HL-60 (cell line): ENCODE measurements at regions not wholly inside any gene's neighbourhood (a gene's known extent, or its start where the extent isn't known, plus 50 kb on each side); places are given as distances from the start of the nearest gene placed in this dataset.

Experiments
- DNase-seq, 2 experiments: peaks; one replicate each; pipeline ENCODE4 v3.0.0-alpha.2; 2010 to 2020; ENCODE audit warnings: low read depth in 1 of 2, low spot score in 1 of 2
- H3K27ac ChIP-seq: fragments of 250-450 bp; sonication (Bioruptor Pico); replicated peaks from 2 replicates; pipeline ENCODE4 v1.5.1; 2020; ENCODE audit warnings: mild to moderate bottlenecking, moderate library complexity
- H3K27me3 ChIP-seq: fragments of 250-450 bp; sonication (Bioruptor Pico); 2 replicates; pipeline ENCODE4 v1.5.1; 2021; ENCODE audit warnings: mild to moderate bottlenecking, moderate library complexity; ENCODE audit not compliant: insufficient read depth, poor library complexity, severe bottlenecking
- H3K4me3 ChIP-seq: replicated peaks from 2 replicates; pipeline ENCODE4 v1.5.1; 2011; ENCODE audit warnings: mild to moderate bottlenecking, control low read depth, low read length; ENCODE audit not compliant: insufficient read depth
- CTCF ChIP-seq: IDR thresholded peaks from one replicate; pipeline ENCODE4 v1.5.1; 2011; ENCODE audit warnings: low read length, control low read depth, inconsistent platforms; ENCODE audit not compliant: insufficient read depth
- GABPA ChIP-seq: IDR thresholded peaks from 2 replicates; pipeline ENCODE4 v1.6.1; 2012; ENCODE audit warnings: low read depth
- POLR2AphosphoS5 ChIP-seq: IDR thresholded peaks from 2 replicates; pipeline ENCODE4 v1.6.1; 2012; ENCODE audit warnings: low read depth
- SPI1 ChIP-seq: IDR thresholded peaks from 2 replicates; pipeline ENCODE4 v1.6.1; 2012; ENCODE audit warnings: low read depth, mild to moderate bottlenecking, borderline replicate concordance
- TF ChIP-seq, protein P1 (sequence below): IDR thresholded peaks from 2 replicates; pipeline ENCODE4 v1.6.1; 2012; ENCODE audit warnings: low read depth; ENCODE audit not compliant: insufficient replicate concordance

GRCh38 chr5:120394259-120394658, 69.8 kb upstream of the PRR16 start:
- DNase-seq, result no peak
- Histone ChIP-seq H3K27ac (no peak overlapping the region), H3K27me3 (no peaks in the 10 kb centered on the region), H3K4me3 (no peak overlapping the region)
- no peak for TF ChIP-seq GABPA
- TF ChIP-seq CTCF, result no peak
- TF ChIP-seq POLR2AphosphoS5, result no peak
- TF ChIP-seq, protein P1, sequence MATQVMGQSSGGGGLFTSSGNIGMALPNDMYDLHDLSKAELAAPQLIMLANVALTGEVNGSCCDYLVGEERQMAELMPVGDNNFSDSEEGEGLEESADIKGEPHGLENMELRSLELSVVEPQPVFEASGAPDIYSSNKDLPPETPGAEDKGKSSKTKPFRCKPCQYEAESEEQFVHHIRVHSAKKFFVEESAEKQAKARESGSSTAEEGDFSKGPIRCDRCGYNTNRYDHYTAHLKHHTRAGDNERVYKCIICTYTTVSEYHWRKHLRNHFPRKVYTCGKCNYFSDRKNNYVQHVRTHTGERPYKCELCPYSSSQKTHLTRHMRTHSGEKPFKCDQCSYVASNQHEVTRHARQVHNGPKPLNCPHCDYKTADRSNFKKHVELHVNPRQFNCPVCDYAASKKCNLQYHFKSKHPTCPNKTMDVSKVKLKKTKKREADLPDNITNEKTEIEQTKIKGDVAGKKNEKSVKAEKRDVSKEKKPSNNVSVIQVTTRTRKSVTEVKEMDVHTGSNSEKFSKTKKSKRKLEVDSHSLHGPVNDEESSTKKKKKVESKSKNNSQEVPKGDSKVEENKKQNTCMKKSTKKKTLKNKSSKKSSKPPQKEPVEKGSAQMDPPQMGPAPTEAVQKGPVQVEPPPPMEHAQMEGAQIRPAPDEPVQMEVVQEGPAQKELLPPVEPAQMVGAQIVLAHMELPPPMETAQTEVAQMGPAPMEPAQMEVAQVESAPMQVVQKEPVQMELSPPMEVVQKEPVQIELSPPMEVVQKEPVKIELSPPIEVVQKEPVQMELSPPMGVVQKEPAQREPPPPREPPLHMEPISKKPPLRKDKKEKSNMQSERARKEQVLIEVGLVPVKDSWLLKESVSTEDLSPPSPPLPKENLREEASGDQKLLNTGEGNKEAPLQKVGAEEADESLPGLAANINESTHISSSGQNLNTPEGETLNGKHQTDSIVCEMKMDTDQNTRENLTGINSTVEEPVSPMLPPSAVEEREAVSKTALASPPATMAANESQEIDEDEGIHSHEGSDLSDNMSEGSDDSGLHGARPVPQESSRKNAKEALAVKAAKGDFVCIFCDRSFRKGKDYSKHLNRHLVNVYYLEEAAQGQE, result no peak
- TF ChIP-seq SPI1, result no peak

DNA sequence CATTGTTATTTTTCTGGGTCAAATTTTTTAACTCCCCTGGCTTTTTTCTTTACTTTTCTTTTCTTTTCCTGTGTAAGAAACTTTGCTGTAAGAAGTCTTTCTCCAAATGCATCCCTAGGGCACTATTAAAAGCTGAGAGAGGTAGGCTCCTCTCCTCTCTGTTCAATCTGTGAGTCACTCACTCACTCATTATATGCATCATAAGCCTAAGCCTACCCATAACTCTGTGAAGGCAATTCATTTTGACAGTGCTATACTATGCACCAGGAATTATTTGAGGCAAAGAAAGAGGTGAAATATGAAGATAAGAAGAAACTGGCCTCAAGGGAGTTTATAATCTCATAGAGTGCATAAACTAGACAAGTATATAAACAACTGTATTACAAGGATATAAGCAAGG, 67.9 kb upstream of the PRR16 start:
- H3K27me3 ChIP-seq, result no peaks in the 10 kb centered on the region
- no peak for DNase-seq
- TF ChIP-seq CTCF, result no peak
- no peak for TF ChIP-seq GABPA
- TF ChIP-seq, protein P1, result no peak
- no peak for TF ChIP-seq SPI1
- TF ChIP-seq POLR2AphosphoS5, result no peak
- no peak overlapping the region for H3K4me3 ChIP-seq
- no peak overlapping the region for H3K27ac ChIP-seq

DNA sequence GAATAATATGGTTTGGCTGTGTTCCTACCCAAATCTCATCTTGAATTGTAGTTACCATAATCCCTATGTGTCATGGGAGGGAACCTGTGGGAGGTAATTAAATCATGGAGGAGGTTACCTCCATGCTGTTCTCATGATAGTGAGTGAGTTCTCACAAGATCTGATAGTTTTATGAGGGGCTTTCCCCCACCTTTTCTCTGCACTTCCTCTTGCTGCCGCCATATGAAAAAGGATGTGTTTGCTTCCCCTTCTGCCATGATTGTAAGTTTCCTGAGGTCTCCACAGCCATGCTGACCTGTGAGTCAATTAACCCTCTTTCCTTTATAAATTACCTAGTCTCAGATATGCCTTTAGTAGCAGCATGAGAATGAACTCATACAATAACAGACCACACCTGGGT, 63.7 kb upstream of the PRR16 start:
- no peak overlapping the region for H3K27ac ChIP-seq
- no peak overlapping the region for H3K4me3 ChIP-seq
- no peak for DNase-seq
- TF ChIP-seq SPI1, result no peak; the same call in 1 of the 2 replicates
- TF ChIP-seq, protein P1, result no peak
- no peak for TF ChIP-seq GABPA
- no peak for TF ChIP-seq CTCF
- TF ChIP-seq POLR2AphosphoS5, result no peak
- H3K27me3 ChIP-seq, result no peaks in the 10 kb centered on the region
